MM.1S (cell line): ENCODE measurements at regions not wholly inside any gene's neighbourhood (a gene's known extent, or its start where the extent isn't known, plus 50 kb on each side); places are given as distances from the start of the nearest gene placed in this dataset.

Experiments
- CTCF ChIP-seq: fragments of 300-600 bp; sonication (generic); IDR thresholded peaks from 2 replicates; pipeline ENCODE4 v1.5.1; 2016; ENCODE audit warnings: antibody characterized with exemption, low read length, mixed read lengths
- EZH2 ChIP-seq: fragments of 300-600 bp; sonication (generic); optimal IDR thresholded peaks from 2 replicates; pipeline ENCODE3; 2017; ENCODE audit warnings: low read depth, mild to moderate bottlenecking, antibody characterized with exemption, low read length, mixed read lengths

- no peak for TF ChIP-seq CTCF
- TF ChIP-seq EZH2, result no peak
These were observed 259.0 kb upstream of the MYOCD start for GRCh38 chr17:12406623-12407215.
